ENCODE measurements at regions not wholly inside any gene's neighbourhood (a gene's known extent, or its start where the extent isn't known, plus 50 kb on each side); places are given as distances from the start of the nearest gene placed in this dataset.

- DNase-seq (ENCODE audit: low read depth) = no peak
- no peak for TF ChIP-seq MYC (IDR thresholded peaks at IDR 0.05; ENCODE audit: low read depth, low read length)
- TF ChIP-seq, protein P1, sequence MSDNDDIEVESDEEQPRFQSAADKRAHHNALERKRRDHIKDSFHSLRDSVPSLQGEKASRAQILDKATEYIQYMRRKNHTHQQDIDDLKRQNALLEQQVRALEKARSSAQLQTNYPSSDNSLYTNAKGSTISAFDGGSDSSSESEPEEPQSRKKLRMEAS (IDR thresholded peaks at IDR 0.05; ENCODE audit: low read depth, low read length) = no peak
- TF ChIP-seq, protein P2, sequence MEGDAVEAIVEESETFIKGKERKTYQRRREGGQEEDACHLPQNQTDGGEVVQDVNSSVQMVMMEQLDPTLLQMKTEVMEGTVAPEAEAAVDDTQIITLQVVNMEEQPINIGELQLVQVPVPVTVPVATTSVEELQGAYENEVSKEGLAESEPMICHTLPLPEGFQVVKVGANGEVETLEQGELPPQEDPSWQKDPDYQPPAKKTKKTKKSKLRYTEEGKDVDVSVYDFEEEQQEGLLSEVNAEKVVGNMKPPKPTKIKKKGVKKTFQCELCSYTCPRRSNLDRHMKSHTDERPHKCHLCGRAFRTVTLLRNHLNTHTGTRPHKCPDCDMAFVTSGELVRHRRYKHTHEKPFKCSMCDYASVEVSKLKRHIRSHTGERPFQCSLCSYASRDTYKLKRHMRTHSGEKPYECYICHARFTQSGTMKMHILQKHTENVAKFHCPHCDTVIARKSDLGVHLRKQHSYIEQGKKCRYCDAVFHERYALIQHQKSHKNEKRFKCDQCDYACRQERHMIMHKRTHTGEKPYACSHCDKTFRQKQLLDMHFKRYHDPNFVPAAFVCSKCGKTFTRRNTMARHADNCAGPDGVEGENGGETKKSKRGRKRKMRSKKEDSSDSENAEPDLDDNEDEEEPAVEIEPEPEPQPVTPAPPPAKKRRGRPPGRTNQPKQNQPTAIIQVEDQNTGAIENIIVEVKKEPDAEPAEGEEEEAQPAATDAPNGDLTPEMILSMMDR (IDR thresholded peaks at IDR 0.05; ENCODE audit: low read depth, low read length) = no peak
- TF ChIP-seq POLR2A (IDR thresholded peaks at IDR 0.05; ENCODE audit: extremely low read depth, insufficient read length) = no peak
- H3K4me3 ChIP-seq (ENCODE audit: low read depth, low read length) = no peak overlapping the region
Observed at GRCh38 chr7:33810356-33810755, 95.0 kb upstream of the BMPER start.

DNA sequence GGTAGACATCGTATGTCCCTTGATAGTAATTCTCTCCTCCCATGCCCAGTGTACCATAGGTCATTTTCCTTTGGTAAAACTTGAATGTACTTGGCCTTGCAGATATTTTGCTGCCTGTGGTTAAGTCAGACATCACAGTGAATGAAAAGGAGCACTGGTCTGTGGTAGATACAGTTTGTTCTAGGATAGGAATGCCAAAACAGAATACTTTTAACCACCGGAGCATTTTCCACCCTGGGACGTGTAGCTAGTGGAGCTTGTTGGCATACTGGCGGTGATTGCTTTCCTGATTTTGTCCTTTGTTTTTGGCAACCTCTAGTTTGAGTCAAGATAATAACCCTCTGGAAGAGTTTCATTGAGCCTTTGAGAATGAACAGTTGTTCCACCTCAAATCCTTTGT is 92.0 kb upstream of the BMPER start:
- TF ChIP-seq, protein P2 (IDR thresholded peaks at IDR 0.05; ENCODE audit: low read depth, low read length) = no peak
- TF ChIP-seq POLR2A (IDR thresholded peaks at IDR 0.05; ENCODE audit: extremely low read depth, insufficient read length) (no peak), MYC (IDR thresholded peaks at IDR 0.05; ENCODE audit: low read depth, low read length) (no peak)
- TF ChIP-seq, protein P1 (IDR thresholded peaks at IDR 0.05; ENCODE audit: low read depth, low read length) = no peak
- no peak for DNase-seq (ENCODE audit: low read depth)
- no peak overlapping the region for H3K4me3 ChIP-seq (ENCODE audit: low read depth, low read length)

- no peak for DNase-seq (ENCODE audit: low read depth)
- TF ChIP-seq POLR2A (IDR thresholded peaks at IDR 0.05; ENCODE audit: extremely low read depth, insufficient read length) (no peak), MYC (IDR thresholded peaks at IDR 0.05; ENCODE audit: low read depth, low read length) (no peak)
- H3K4me3 ChIP-seq (ENCODE audit: low read depth, low read length) = no peak overlapping the region
Observed at GRCh38 chr7:33814400-33814799, 90.9 kb upstream of the BMPER start.

- DNase-seq (ENCODE audit: low read depth) = no peak
- no peak overlapping the region for H3K4me3 ChIP-seq (ENCODE audit: low read depth, low read length)
- TF ChIP-seq, protein P2 (IDR thresholded peaks at IDR 0.05; ENCODE audit: low read depth, low read length) = no peak
- no peak for TF ChIP-seq MYC (IDR thresholded peaks at IDR 0.05; ENCODE audit: low read depth, low read length)
- no peak for TF ChIP-seq POLR2A (IDR thresholded peaks at IDR 0.05; ENCODE audit: extremely low read depth, insufficient read length)
- TF ChIP-seq, protein P1 (IDR thresholded peaks at IDR 0.05; ENCODE audit: low read depth, low read length) = no peak
Observed at GRCh38 chr7:33814936-33815335, 90.4 kb upstream of the BMPER start.

GRCh38 chr7:33815336-33815735 is 90.0 kb upstream of the BMPER start:
- DNase-seq (ENCODE audit: low read depth) = no peak
- TF ChIP-seq POLR2A (IDR thresholded peaks at IDR 0.05; ENCODE audit: extremely low read depth, insufficient read length) (no peak), MYC (IDR thresholded peaks at IDR 0.05; ENCODE audit: low read depth, low read length) (no peak)
- TF ChIP-seq, protein P1 (IDR thresholded peaks at IDR 0.05; ENCODE audit: low read depth, low read length) = no peak
- TF ChIP-seq, protein P2 (IDR thresholded peaks at IDR 0.05; ENCODE audit: low read depth, low read length) = no peak
- no peak overlapping the region for H3K4me3 ChIP-seq (ENCODE audit: low read depth, low read length)

DNA sequence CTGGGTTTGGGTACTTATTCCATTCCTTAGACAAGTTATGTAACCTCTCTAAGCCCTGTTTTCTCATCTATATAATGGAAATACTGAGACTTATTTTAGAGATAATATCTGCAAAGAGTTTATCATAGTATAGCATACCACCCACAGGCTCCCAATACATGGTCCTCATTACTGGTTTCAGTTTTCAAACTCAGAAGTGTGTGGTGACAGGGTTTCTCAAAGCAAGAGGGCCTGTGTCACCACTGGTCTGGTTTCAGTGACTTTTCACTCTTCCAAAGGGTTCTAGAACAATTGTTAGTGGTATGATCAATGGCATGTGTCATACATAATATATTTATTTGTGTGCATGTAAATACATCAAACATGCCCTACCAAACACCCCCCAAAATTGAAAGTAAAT is 89.2 kb upstream of the BMPER start:
- no peak for DNase-seq (ENCODE audit: low read depth)
- TF ChIP-seq, protein P1 (IDR thresholded peaks at IDR 0.05; ENCODE audit: low read depth, low read length) = no peak
- TF ChIP-seq MYC (IDR thresholded peaks at IDR 0.05; ENCODE audit: low read depth, low read length) = no peak
- no peak for TF ChIP-seq POLR2A (IDR thresholded peaks at IDR 0.05; ENCODE audit: extremely low read depth, insufficient read length)
- TF ChIP-seq, protein P2 (IDR thresholded peaks at IDR 0.05; ENCODE audit: low read depth, low read length) = no peak
- H3K4me3 ChIP-seq (ENCODE audit: low read depth, low read length) = no peak overlapping the region

All from NB4 (cell line).